DMS53 treated with DMSO at 0.1 percent for 48 hours (cell line): ENCODE measurements at regions not wholly inside any gene's neighbourhood (a gene's known extent, or its start where the extent isn't known, plus 50 kb on each side); places are given as distances from the start of the nearest gene placed in this dataset.

Experiments
- DNase-seq: peaks from one replicate; lab custom pipeline; 2025; ENCODE audit not compliant: unreplicated experiment; lab: John Stamatoyannopoulos, UW

- DNase-seq: no peak
These were observed 628.6 kb upstream of the ID2 start for GRCh38 chr2:8053216-8053615.

- no peak for DNase-seq
These were observed 627.8 kb upstream of the ID2 start for GRCh38 chr2:8054070-8054469.

GRCh38 chr2:8058652-8059051 is 623.2 kb upstream of the ID2 start:
- peak; percentile 31 for DNase-seq

- peak; percentile 79 for DNase-seq
These were observed 622.6 kb upstream of the ID2 start for GRCh38 chr2:8059255-8059654.

- no peak for DNase-seq
These were observed 622.1 kb upstream of the ID2 start for GRCh38 chr2:8059794-8060193.

- DNase-seq: no peak
These were observed 620.6 kb upstream of the ID2 start for GRCh38 chr2:8061219-8061618.

- no peak for DNase-seq
These were observed 617.3 kb upstream of the ID2 start for GRCh38 chr2:8064603-8065002.

- DNase-seq: no peak
These were observed 616.7 kb upstream of the ID2 start for GRCh38 chr2:8065191-8065590.

- no peak for DNase-seq
These were observed 614.0 kb upstream of the ID2 start for GRCh38 chr2:8067784-8068336.

GRCh38 chr2:8072907-8073306 is 608.9 kb upstream of the ID2 start:
- DNase-seq: no peak

GRCh38 chr2:8073916-8074315 is 607.9 kb upstream of the ID2 start:
- no peak for DNase-seq

GRCh38 chr2:8076448-8077342 is 605.2 kb upstream of the ID2 start:
- no peak for DNase-seq

GRCh38 chr2:8078705-8079104 is 603.2 kb upstream of the ID2 start:
- no peak for DNase-seq

- no peak for DNase-seq
These were observed 601.8 kb upstream of the ID2 start for GRCh38 chr2:8080063-8080462.

- no peak for DNase-seq
These were observed 600.7 kb upstream of the ID2 start for GRCh38 chr2:8081130-8081529.

GRCh38 chr2:8082840-8083239 is 599.0 kb upstream of the ID2 start:
- DNase-seq: no peak

- no peak for DNase-seq
These were observed 595.5 kb upstream of the ID2 start for GRCh38 chr2:8086357-8086756.

GRCh38 chr2:8086796-8087479 is 594.9 kb upstream of the ID2 start:
- no peak for DNase-seq

GRCh38 chr2:8087480-8087840 is 594.4 kb upstream of the ID2 start:
- DNase-seq: no peak

GRCh38 chr2:8088810-8089209 is 593.0 kb upstream of the ID2 start:
- no peak for DNase-seq

- DNase-seq: no peak
These were observed 592.3 kb upstream of the ID2 start for GRCh38 chr2:8089596-8089995.
